Right renal cortex interstitium (tissue), 3 donors: ENCODE measurements at regions not wholly inside any gene's neighbourhood (a gene's known extent, or its start where the extent isn't known, plus 50 kb on each side); places are given as distances from the start of the nearest gene placed in this dataset.
"Not testable (repeated sequence)": the region's sequence is repeated elsewhere in the genome, so short reads cannot be mapped to it uniquely, and the experiment has no call there.

ENCODE experiments used
- DNase-seq, 3 donors: peaks; one replicate each; pipeline ENCODE4 v3.0.0-alpha.2; 2013; ENCODE audit warnings: low read depth in 3 of 3, low spot score in 2 of 3

GRCh38 chr5:42235241-42235640 lies 188.0 kb upstream of the GHR start:
- DNase-seq, result no peak

GRCh38 chr5:42235837-42236236 lies 187.4 kb upstream of the GHR start:
- no peak for DNase-seq

GRCh38 chr5:42241636-42242035 lies 181.6 kb upstream of the GHR start:
- no peak for DNase-seq

- DNase-seq, result no peak
Measured at GRCh38 chr5:42242210-42242609, 181.0 kb upstream of the GHR start.

GRCh38 chr5:42242881-42243485 lies 180.3 kb upstream of the GHR start:
- DNase-seq, result no peak

GRCh38 chr5:42252306-42252705 lies 170.9 kb upstream of the GHR start:
- no peak for DNase-seq

GRCh38 chr5:42259914-42260313 lies 163.3 kb upstream of the GHR start:
- DNase-seq, result not testable (repeated sequence)

- DNase-seq, result no peak
Measured at GRCh38 chr5:42267091-42267490, 156.1 kb upstream of the GHR start.

GRCh38 chr5:42268170-42268569 lies 155.1 kb upstream of the GHR start:
- DNase-seq, result not testable (repeated sequence)

- DNase-seq, result no peak
Measured at GRCh38 chr5:42268630-42269029, 154.6 kb upstream of the GHR start.

GRCh38 chr5:42270771-42271170 lies 152.5 kb upstream of the GHR start:
- no peak for DNase-seq

GRCh38 chr5:42274913-42275312 lies 148.3 kb upstream of the GHR start:
- no peak for DNase-seq

GRCh38 chr5:42277293-42277692 lies 145.9 kb upstream of the GHR start:
- DNase-seq, result no peak

- DNase-seq, result no peak
Measured at GRCh38 chr5:42284584-42284983, 138.7 kb upstream of the GHR start.

GRCh38 chr5:42285230-42285629 lies 138.0 kb upstream of the GHR start:
- no peak for DNase-seq

- DNase-seq, result no peak
Measured at GRCh38 chr5:42300496-42300895, 122.7 kb upstream of the GHR start.

- DNase-seq, result no peak
Measured at GRCh38 chr5:42301349-42301748, 121.9 kb upstream of the GHR start.

GRCh38 chr5:42302186-42302585 lies 121.1 kb upstream of the GHR start:
- DNase-seq, result no peak

GRCh38 chr5:42306287-42306686 lies 117.0 kb upstream of the GHR start:
- DNase-seq, result no peak

GRCh38 chr5:42309865-42310264 lies 113.4 kb upstream of the GHR start:
- no peak for DNase-seq

- no peak for DNase-seq
Measured at GRCh38 chr5:42315214-42315613, 108.0 kb upstream of the GHR start.

GRCh38 chr5:42317575-42317974 lies 105.7 kb upstream of the GHR start:
- no peak for DNase-seq

GRCh38 chr5:42319546-42319945 lies 103.7 kb upstream of the GHR start:
- not testable (repeated sequence) for DNase-seq
